ENCODE measurements at regions not wholly inside any gene's neighbourhood (a gene's known extent, or its start where the extent isn't known, plus 50 kb on each side); places are given as distances from the start of the nearest gene placed in this dataset.

DNA sequence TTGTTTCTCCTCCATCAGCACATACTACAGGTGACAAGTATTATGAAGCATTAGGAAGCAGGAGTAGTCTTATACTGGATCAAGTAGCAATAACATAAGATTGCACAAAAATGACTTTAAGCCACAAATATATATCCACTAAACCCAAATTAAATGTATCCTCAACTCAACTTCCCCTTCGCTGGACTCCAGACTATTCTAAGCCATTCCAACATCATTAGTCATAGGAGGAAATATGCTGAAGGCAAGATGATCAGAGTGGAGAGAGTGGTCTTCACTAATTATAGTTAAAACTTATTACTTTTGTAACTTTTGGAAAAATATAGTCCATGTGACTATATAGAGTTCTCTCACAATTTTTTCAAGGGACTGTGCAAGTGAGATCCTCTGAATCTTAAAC lies 390.7 kb upstream of the ZP4 start:
- DNase-seq (ENCODE audit: low spot score) (no peak), FAIRE-seq (no peak), ATAC-seq (no peak)
- Histone ChIP-seq H3K27ac (ENCODE audit: extremely low read length, insufficient read depth, low read length) (no peak overlapping the region), H3K27me3 (ENCODE audit: control insufficient read depth in 1 of 2, insufficient read depth in 2 of 2, low read length in 2 of 2) (no peaks in the 10 kb centered on the region), H3K9me3 (ENCODE audit: low read length) (peaks cover 94% of the 10 kb centered on the region), H3K9ac (ENCODE audit: insufficient read depth, low read depth, low read length) (no peak overlapping the region), H3K4me1 (ENCODE audit: insufficient read depth, low read length) (no peaks in the 10 kb centered on the region), H3K79me2 (ENCODE audit: insufficient read depth, low read length) (no peaks in the 10 kb centered on the region), H4K20me1 (ENCODE audit: insufficient read depth, low read length) (no peaks in the 10 kb centered on the region), H2AFZ (ENCODE audit: low read length) (no peak overlapping the region), H3K36me3 (replicated peaks in 1 of 2; ENCODE audit: control insufficient read depth in 1 of 2, insufficient read depth in 2 of 2, low read length in 2 of 2) (no peaks in the 10 kb centered on the region), H3K4me2 (ENCODE audit: low read depth, low read length) (no peak overlapping the region), H3K4me3 (replicated peaks in 1 of 3; ENCODE audit: insufficient read depth in 1 of 3, low read depth in 2 of 3, low read length in 3 of 3) (no peak overlapping the region)
- intact Hi-C loops (cut with micrococcal nuclease; ENCODE audit: unreplicated experiment) = no loop called here
- no TSS peak for BruUV-seq (replicated peaks)
- in situ Hi-C loops (cut with HindIII; ENCODE audit: extremely low pct_ligation_motif_present, low pct_unique_long_range_greater_than_20kb) = no loop called here
- TF ChIP-seq ZNF678 (CRISPR knock-in tag; IDR thresholded peaks at IDR 0.05) (no peak), SYNCRIP (IDR thresholded peaks at IDR 0.05; ENCODE audit: insufficient read depth, low read depth, low read length) (no peak), ZNF790 (CRISPR knock-in tag; IDR thresholded peaks at IDR 0.05; ENCODE audit: borderline replicate concordance) (no peak), ZC3H4 (CRISPR knock-in tag; IDR thresholded peaks at IDR 0.05; ENCODE audit: borderline replicate concordance) (no peak), MEIS2 (CRISPR knock-in tag; IDR thresholded peaks at IDR 0.05) (no peak), SNAI1 (CRISPR knock-in tag; IDR thresholded peaks at IDR 0.05; ENCODE audit: borderline replicate concordance) (no peak), TP53 (CRISPR knock-in tag; conservative IDR thresholded peaks at IDR 0.05) (no peak), ZNF672 (CRISPR knock-in tag; IDR thresholded peaks at IDR 0.05) (no peak), NCOA5 (CRISPR knock-in tag; IDR thresholded peaks at IDR 0.05) (no peak)
- TF ChIP-seq, protein P1, sequence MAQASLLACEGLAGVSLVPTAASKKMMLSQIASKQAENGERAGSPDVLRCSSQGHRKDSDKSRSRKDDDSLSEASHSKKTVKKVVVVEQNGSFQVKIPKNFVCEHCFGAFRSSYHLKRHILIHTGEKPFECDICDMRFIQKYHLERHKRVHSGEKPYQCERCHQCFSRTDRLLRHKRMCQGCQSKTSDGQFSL (CRISPR knock-in tag; IDR thresholded peaks at IDR 0.05) = no peak
- CTCF ChIA-PET (ENCODE audit: low intra/inter-chr PET ratio, low total read pairs) = no interaction called here
- POLR2A ChIA-PET = no interaction called here
- WGBS (ENCODE audit: low lambda C conversion rate) = 3% methylated on average over 1 of the region's 1 CpG
